D341Med (cell line): ENCODE measurements at regions not wholly inside any gene's neighbourhood (a gene's known extent, or its start where the extent isn't known, plus 50 kb on each side); places are given as distances from the start of the nearest gene placed in this dataset.
"Not testable (repeated sequence)": the region's sequence is repeated elsewhere in the genome, so short reads cannot be mapped to it uniquely, and the experiment has no call there.

ENCODE experiments used
- DNase-seq: peaks from one replicate; pipeline ENCODE4 v3.0.0; 2012; ENCODE audit warnings: low spot score

GRCh38 chr17:36845916-36846315 is 91.4 kb upstream of the LHX1 start:
- DNase-seq: no peak

- no peak for DNase-seq
These were observed 90.6 kb upstream of the LHX1 start for GRCh38 chr17:36846410-36847292.

GRCh38 chr17:36848008-36848902 is 89.0 kb upstream of the LHX1 start:
- no peak for DNase-seq

DNA sequence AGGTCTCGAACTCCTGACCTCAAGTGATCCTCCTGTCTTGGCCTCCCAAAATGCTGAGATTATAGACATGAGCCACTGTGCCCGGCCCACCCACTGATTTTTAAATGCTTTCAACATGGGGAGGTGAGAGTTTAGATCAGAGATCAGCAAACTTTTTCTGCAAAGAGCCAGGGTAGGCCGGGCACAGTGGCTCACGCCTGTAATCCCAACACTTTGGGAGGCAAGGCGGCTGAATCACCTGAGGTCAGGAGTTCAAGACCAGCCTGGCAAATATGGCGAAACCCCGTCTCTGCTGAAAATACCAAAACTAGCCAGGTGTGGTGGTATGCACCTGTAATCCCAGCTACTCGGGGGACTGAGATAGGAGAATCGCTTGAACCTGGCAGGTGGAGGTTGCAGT is 88.3 kb upstream of the LHX1 start:
- not testable (repeated sequence) for DNase-seq

DNA sequence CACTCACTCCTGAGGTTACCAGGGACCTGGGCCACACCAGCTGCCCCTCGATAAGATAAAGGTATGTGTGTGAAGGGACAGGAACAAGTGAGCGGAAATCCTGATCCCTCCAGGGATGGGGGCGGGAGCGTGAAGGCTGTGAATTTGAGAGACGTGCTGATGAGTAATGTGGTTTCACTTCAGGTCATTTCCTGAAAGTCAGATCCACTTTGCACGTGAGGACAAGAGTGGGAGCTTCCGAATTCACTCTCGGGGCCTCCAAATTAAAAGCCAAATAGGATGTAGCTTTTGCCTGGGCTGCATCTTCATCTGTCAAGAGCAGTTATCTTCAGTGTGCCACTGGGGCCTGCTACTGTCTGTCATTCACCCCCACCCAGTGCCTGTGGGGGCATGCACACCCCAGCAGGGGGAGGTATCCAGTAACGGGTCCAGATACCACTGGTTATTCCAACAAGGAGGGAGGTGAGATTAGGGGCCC is 87.4 kb upstream of the LHX1 start:
- DNase-seq: no peak

- DNase-seq: no peak
These were observed 86.5 kb upstream of the LHX1 start for GRCh38 chr17:36850790-36851189.

- DNase-seq: no peak
These were observed 86.0 kb upstream of the LHX1 start for GRCh38 chr17:36851250-36851649.

DNA sequence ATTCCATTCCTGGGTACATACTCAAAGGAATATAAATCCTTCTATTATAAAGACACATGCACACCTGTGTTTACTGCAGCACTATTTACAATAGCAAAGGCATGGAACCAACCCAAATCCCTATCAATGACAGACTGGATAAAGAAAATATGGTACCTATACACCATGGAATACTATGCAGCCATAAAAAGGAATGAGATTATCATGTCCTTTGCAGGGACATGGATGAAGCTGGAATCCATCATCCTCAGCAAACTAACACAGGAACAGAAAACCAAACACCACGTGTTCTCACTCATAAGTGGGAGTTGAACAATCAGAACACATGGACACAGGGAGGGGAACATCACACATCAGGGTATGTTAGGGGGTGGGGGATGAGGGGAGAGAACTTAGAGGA is 84.8 kb upstream of the LHX1 start:
- DNase-seq: not testable (repeated sequence)

DNA sequence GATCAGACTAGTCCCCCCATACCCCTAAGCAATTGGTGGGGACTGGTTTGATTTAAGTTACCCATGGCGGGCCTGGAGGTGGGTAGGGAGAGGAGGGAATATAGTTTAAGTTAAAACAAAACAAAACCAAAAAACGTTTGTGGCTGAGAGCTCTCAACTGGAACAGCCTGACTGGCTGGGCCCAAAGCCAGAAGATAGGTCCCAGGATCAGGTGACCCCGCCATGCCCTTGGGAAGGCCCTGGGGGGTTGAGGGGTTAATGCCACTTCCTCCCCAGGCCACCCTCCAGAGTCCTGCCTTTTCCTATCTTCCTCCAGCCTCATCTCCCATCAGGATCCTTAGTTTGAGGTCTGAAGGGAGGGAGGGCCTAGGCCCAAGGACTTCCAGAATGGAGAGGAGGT is 82.3 kb upstream of the LHX1 start:
- no peak for DNase-seq

GRCh38 chr17:36855459-36855858 is 81.8 kb upstream of the LHX1 start:
- DNase-seq: no peak

- no peak for DNase-seq
These were observed 81.1 kb upstream of the LHX1 start for GRCh38 chr17:36856222-36856621.

- DNase-seq: no peak
These were observed 80.3 kb upstream of the LHX1 start for GRCh38 chr17:36856903-36857381.

DNA sequence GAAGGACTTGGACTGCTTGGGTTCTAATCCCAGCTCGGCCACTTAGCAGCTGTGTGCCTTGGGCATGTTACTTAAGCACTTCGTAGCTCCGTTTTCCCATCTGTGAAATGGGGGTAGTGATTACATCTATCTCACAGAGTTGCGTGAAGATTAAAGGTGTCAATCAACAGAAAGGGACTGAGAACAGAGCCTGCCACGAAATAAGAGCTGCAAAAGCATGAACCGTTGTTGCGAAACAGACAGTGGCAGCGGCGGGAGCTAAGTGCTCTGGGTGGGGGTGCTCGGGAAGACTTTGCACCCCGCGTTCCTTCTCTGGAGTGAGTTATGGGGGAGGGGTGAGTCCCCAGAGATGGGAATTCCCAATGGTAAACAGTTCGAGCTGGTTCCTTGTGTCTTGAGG is 79.6 kb upstream of the LHX1 start:
- DNase-seq: no peak

DNA sequence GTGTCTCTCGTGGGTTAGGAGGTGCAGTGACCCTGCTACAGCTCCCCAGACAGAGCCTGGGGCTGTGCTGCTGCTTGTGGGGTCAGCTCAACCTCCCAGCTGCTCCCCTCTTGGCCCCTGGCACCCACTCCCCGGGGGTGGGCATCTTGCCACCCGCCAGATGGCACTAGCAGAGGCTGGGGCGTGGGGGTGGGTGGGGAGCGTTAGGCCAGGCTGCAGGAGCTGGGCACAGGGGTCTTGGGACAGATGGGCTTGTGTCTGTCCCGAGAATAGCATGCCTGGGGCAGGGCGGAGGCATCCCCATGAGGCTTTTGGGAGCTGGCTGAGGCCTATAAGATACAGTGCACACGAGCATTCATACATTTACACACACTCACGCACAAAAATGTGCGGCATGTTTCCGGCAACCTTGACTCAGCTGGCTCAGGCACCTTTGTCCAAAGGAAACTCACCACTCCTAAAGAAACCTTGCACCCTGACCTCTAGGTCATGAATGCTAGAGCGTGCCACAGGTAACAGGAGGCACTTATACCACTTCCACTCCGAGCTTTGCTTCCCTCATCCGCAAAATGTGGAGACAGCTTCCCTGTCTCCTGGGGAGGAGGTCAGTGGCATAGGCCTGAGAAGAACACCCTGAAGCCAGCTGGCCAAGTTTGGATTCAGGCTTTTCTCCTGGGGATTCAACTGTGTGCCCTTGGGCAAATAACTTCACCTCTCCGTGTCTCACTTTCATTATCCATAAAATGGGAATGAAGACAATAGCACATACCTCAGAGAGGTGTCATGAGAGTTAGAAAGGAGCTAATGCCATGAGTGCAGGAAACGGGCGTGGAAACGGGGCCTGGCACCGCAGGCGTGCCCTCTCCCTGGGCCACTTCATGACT is 78.9 kb upstream of the LHX1 start:
- DNase-seq: no peak

- DNase-seq: no peak
These were observed 78.3 kb upstream of the LHX1 start for GRCh38 chr17:36859003-36859300.

DNA sequence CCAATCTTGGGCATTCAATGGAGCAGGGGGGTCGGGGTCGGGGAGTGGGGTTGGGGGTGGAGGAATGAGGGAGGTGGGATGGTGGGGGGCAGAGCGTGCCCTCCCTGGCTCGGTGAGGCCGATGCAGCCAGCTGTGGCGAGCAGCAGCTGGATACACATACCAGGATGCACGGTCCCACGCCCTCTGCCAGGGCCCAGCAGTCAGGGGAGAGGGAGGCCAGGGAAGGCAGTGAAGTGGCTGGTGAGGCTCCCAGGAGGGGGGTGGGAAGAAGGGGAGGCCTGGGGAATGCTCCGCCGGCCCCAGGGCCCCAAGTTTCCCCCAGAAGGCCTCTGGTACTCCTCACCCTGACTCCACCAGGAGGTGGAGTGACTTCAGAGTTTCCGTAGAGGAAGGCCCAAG is 77.6 kb upstream of the LHX1 start:
- no peak for DNase-seq

DNA sequence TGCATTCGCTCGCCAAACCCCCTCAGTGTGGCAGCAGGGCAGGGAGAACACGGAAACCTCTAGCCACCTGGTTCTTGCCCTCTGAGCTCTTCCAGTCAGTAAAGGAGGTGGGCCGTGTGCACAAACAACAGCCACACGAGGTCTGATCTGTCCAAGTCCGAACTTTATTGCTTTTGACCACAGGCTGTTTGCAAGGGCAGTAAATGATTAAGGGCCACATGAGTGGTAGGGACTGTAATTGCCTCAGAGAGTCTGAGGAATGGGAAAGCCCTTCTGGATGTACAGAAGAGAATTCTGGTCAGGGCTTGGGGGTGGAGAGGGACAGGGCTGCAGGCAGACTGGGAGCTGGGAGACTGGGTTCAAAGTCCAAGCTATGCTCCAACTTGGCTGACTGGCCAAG is 75.7 kb upstream of the LHX1 start:
- DNase-seq: no peak

DNA sequence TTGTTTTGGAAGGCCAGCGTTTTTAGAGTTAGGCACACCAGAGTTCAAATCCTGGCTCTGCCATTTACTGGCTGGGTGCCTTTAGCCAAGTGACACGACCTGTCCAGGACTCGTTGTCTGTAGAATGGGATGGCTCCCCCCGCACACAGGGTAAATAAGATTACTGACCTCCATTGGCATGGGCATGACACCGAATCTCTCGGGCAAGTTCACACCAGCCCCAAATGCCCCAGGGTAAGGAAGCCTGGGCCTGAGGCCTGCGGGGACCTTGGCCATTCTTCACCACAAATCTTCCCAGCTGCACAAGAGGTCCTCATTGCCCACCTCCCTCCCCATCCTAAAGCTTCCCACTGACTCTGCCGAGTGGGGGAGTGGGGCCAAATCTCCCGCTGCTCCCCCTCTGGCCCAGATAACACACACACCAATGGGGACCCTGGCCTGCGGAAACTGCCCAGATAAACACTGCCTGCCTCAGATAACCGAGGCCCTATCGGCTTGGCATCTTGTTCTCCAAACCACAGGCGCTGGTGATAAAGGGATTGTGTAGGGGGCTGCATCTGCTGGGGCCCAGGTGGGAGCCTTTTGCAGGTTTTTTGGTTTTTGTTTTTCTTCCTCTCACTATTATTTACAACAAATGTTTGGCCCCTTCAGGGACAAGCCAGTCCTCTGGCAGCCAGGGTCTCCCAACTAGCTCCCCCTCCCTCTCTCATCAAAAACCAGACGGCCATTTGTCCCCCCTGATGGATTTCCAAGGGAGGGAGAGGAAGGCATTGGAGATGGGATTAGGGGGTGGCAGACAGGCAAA is 75.0 kb upstream of the LHX1 start:
- DNase-seq: no peak

GRCh38 chr17:36863131-36863530 is 74.1 kb upstream of the LHX1 start:
- DNase-seq: no peak

GRCh38 chr17:36863676-36864612 is 73.3 kb upstream of the LHX1 start:
- DNase-seq: no peak
